ENCODE measurements at regions not wholly inside any gene's neighbourhood (a gene's known extent, or its start where the extent isn't known, plus 50 kb on each side); places are given as distances from the start of the nearest gene placed in this dataset.
"Not testable (repeated sequence)": the region's sequence is repeated elsewhere in the genome, so short reads cannot be mapped to it uniquely, and the experiment has no call there.

DNA sequence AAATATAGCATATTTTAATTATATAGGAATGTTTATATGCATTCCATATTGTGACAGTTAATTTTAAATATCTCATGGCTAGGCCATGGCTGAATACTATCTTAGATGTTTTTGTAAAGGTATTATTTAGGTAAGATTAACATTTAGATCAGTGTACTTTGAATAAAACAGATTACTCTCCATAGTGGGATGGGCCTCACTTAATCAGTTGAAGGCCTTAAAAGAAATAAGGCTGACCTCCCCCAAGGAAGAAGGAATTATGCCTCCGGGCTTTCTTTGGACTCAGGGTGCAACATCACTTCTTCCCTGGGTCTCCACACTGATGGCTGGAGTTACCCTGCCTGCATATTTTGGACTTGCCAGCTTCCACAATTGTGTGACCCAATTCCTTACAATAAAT, 113.4 kb downstream of the SEPTIN7 start:
- intact Hi-C loops (cut with DNase I); H3K36me3 ChIP-seq; H3K4me3 ChIP-seq; H3K4me1 ChIP-seq; DNase-seq; ATAC-seq; H3K27me3 ChIP-seq; H3K27ac ChIP-seq; H3K9me3 ChIP-seq: not testable (repeated sequence)

DNA sequence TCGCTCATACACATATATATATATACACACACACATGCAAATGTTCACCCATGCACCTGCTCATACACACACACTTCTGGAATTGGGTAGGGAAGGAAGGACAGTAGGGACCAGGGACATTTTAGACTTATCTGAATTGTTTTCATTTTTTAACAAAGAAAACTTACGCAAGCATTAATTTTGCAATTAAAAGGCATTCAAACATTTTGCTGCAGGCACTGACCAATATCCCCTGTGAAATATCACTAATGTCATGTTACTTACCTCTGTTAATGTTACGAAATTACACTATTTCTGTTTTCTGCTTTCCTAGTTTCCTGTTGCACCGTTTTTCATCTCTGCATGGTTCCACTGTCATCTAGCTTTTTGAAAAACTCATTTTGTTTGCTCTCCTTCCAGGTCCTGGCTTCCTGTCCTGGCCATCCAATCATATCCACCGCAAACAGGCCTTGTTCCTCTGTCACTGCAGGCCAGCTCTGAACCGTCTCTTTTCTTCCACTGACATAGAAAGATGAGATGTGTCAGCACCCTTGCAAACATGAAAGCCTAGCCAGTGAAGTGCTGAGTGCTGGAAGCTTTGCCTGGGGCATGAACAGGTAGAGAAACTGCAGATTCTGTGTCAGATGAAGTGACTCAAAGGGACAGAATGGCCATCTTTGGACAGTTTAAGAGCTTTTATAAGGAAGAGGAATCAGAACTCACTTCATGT, 114.5 kb downstream of the SEPTIN7 start:
- ATAC-seq; H3K27ac ChIP-seq; H3K9me3 ChIP-seq; DNase-seq; H3K36me3 ChIP-seq; H3K4me3 ChIP-seq; H3K4me1 ChIP-seq; H3K27me3 ChIP-seq; intact Hi-C loops (cut with DNase I): not testable (repeated sequence)

DNA sequence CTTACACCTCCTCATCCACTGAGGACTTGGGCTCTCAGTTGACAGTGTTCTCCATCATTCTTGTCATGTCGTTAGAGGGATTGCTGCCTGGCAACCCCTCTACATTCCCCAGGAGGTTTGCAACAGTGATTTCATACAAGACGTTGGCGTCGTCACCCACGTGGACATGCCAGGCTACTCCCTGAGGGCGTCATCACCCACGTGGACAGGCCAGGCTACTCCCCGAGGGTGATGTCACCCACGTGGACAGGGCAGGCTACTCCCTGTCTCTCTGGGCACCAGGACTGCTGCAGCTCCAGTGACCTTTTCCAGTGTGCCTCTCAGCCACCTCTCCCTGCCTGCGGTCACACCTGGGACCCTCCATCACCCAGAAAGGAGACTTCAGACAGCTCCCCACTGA, 117.4 kb downstream of the SEPTIN7 start:
- H3K27ac ChIP-seq; H3K9me3 ChIP-seq; intact Hi-C loops (cut with DNase I); H3K36me3 ChIP-seq; H3K27me3 ChIP-seq; ATAC-seq; DNase-seq; H3K4me1 ChIP-seq; H3K4me3 ChIP-seq: not testable (repeated sequence)

DNA sequence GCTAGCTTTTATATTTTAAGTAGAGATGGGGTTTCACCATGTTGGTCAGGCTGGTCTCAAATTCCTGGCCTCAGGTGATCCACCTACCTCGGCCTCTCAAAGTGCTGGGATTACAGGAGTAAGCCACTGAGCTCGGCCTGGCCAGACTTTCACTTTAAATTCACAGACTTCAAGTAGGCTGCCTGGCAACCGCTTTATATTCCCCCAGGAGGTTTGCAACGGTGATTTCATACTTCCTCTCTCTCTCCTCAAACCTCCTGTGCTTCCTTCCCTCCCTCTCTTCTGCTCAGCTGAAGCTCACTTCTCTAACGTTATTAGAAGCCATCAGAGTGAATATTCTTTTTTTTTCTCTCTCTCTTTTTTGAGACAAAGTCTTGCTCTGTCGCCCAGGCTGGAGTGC, 118.8 kb downstream of the SEPTIN7 start:
- intact Hi-C loops (cut with DNase I); ATAC-seq; H3K4me1 ChIP-seq; H3K27ac ChIP-seq; DNase-seq; H3K27me3 ChIP-seq; H3K36me3 ChIP-seq; H3K4me3 ChIP-seq; H3K9me3 ChIP-seq: not testable (repeated sequence)

DNA sequence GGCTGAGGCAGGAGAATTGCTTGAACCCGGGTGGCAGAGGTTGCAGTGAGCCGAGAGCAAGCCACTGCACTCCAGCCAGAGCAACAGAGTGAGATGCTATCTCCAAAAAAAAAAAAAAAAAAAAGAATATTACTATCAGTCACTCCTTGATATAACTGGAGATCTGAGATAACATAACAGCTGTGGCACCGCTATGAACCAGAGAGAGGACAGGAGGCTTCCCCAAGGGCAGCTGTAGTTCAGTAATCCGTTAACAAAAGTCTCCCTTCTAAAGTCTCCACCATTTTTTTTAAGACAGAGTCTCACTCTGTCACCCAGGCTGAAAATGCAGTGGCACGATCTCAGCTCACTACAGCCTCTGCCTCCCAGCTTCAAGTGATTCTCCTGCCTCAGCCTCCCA, 120.5 kb downstream of the SEPTIN7 start:
- intact Hi-C loops (cut with DNase I); H3K36me3 ChIP-seq; H3K4me1 ChIP-seq; H3K9me3 ChIP-seq; DNase-seq; H3K4me3 ChIP-seq; H3K27ac ChIP-seq; ATAC-seq; H3K27me3 ChIP-seq: not testable (repeated sequence)

DNA sequence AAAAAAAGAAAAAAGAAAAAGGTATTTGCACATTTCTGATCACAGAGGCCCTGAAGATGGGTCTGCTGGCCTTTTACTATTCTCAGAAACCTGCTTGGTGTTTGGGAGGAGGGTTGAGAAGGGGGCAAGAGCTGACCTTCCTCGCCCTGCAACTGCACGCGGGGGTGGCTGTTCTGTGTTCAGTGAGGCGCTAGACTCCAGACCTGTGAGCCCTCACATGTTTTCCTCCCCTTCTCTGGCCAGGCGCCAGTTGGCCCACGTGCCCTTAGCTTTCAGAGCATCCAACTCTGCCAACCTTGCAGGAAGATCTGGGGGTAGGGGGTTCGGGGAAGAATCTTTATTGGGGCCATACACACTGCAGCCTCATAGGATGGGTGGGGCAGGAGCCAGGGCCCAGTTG, 123.8 kb downstream of the SEPTIN7 start:
- H3K4me1 ChIP-seq; H3K36me3 ChIP-seq; H3K27ac ChIP-seq; H3K27me3 ChIP-seq; H3K9me3 ChIP-seq; ATAC-seq; H3K4me3 ChIP-seq; DNase-seq; intact Hi-C loops (cut with DNase I): not testable (repeated sequence)

DNA sequence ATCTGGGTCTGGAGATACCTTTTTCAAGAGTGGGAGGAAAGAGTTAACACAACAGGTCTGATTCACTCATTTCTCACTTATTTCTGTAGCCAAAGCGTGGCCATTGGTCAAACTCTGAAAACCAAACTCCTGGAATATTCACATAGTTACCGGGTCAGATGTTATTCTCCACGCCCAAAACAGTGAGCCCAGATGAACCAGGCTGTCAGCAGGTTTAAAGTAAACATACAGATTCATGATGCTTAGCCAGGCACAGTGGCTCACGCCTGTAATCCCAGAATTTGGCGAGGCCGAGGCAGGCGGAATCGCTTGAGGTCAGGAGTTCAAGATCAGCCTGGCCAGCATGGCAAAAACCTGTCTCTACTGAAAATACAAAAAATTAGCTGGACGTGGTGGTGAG, 126.1 kb downstream of the SEPTIN7 start:
- H3K4me3 ChIP-seq; H3K27ac ChIP-seq; H3K4me1 ChIP-seq; H3K27me3 ChIP-seq; intact Hi-C loops (cut with DNase I); H3K9me3 ChIP-seq; ATAC-seq; H3K36me3 ChIP-seq; DNase-seq: not testable (repeated sequence)

DNA sequence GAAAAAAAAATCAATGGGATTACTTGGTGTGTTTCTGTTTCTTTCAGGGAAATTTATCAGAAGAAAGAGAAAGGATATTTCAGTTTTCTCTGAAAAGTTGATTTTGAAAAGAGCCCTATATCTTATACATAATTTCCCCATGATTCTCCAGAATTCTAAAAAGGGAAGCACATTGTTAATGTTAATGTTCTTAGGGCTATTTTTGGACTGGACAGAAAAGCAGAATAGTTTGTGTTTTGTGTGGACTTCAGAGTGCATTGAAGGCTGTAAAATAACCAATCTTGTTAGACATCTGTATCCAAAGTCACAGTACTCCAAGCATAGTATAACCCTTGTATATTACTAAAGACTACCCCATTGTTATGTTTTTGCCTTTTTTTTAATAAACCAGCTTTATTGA, 130.3 kb downstream of the SEPTIN7 start:
- H3K36me3 ChIP-seq; H3K27me3 ChIP-seq; H3K4me3 ChIP-seq; intact Hi-C loops (cut with DNase I); H3K27ac ChIP-seq; DNase-seq; ATAC-seq; H3K4me1 ChIP-seq; H3K9me3 ChIP-seq: not testable (repeated sequence)

DNA sequence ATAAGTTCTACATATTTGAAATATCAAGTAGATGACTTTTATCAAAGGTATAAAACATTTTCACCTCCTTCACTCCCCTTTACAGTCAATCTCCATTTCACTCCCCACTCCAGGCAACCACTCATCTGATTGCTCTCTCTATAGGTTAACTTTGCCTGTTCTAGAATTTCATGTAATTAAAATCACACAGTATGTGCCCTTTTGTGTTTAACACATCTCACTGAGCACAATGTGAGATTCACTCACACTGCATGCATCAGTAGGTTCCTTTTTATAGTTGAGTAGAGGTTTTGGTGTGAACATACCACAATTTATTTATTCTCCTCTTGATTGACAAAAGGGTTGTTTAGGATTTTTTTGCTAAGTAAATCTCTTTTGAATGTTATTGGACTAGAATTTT, 130.7 kb downstream of the SEPTIN7 start:
- H3K9me3 ChIP-seq; H3K36me3 ChIP-seq; H3K27me3 ChIP-seq; DNase-seq; intact Hi-C loops (cut with DNase I); ATAC-seq; H3K27ac ChIP-seq; H3K4me3 ChIP-seq; H3K4me1 ChIP-seq: not testable (repeated sequence)

DNA sequence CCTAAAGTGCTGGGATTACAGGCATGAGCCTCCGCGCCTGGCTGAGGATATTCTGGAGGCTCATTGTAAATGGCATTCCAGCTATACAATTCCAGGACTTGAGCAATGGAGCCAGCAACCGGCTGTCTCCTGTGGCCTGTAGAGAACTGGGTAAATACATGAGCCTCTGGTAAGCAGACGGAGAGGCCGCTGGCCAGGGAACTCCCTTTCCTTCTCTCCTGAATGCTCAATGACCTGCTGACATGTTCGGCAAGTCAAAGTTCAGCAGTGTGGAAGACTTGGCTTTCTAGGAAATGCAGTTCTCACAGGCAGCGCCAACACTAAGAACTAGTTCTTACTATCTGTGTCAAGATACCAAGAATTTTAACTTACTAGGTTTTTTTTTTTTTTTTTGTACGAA, 139.8 kb downstream of the SEPTIN7 start:
- H3K36me3 ChIP-seq; H3K27me3 ChIP-seq; H3K4me3 ChIP-seq; ATAC-seq; DNase-seq; intact Hi-C loops (cut with DNase I); H3K4me1 ChIP-seq; H3K27ac ChIP-seq; H3K9me3 ChIP-seq: not testable (repeated sequence)

DNA sequence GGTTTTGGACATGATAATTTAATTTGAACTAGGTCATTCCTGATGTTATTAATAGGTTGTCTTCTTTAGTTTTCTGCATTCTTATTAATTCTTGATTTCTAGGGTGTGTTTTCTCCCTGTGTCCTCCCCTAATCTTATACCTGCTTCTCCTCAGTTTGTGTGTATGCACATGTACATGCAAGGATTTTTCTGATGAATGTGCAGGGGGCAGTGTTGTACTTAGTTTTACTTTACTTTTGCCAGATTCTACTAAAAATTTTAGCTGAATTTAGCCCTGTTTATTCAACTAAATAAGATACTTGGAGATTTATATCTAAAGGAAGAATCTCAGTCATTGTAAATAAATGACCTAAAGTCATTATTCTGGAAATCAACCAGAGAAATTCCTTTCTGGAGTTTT, 144.8 kb downstream of the SEPTIN7 start:
- H3K36me3 ChIP-seq; ATAC-seq; DNase-seq; H3K27me3 ChIP-seq; H3K27ac ChIP-seq; intact Hi-C loops (cut with DNase I); H3K4me1 ChIP-seq; H3K9me3 ChIP-seq; H3K4me3 ChIP-seq: not testable (repeated sequence)

DNA sequence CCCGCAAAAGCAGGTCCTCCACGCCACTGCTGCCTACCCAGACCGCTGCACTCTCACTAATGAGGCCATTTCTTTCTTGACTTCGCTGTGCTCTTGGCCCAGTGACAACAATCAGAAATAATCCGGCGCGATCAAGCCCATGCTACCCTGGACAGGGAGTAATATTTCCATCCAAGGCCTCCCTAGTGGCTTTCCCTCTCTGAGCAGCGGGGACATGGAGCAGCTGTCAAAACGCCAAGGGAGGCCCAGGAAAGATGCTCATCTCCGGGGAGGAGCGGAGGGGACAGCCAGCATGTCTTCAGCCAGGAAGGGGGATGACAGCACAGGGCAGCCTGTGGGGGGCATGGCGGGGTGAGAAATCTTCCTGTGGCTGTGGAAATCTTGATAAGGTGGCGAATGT, 154.9 kb downstream of the SEPTIN7 start:
- H3K36me3 ChIP-seq; H3K9me3 ChIP-seq; intact Hi-C loops (cut with DNase I); H3K27me3 ChIP-seq; H3K4me3 ChIP-seq; ATAC-seq; H3K4me1 ChIP-seq; H3K27ac ChIP-seq: not testable (repeated sequence)
- peak in 1 of 4 donors; percentile 39 for DNase-seq

DNA sequence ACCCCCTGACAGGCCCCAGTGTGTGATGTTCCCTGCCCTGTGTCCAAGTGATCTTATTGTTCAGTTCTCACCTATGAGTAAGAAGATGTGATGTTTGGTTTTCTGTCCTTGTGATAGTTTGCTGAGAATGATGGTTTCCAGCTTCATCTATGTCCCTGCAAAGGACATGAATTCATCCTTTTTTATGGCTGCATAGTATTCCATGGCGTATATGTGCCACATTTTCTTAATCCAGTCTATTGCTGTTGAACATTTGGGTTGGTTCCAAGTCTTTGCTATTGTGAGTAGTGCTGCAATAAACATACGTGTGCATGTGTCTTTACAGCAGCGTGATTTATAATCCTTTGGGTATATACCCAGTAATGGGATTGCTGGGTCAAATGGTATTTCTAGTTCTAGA, 156.1 kb downstream of the SEPTIN7 start:
- ATAC-seq; H3K27ac ChIP-seq; H3K4me1 ChIP-seq; H3K9me3 ChIP-seq; intact Hi-C loops (cut with DNase I); H3K4me3 ChIP-seq; DNase-seq; H3K27me3 ChIP-seq; H3K36me3 ChIP-seq: not testable (repeated sequence)

DNA sequence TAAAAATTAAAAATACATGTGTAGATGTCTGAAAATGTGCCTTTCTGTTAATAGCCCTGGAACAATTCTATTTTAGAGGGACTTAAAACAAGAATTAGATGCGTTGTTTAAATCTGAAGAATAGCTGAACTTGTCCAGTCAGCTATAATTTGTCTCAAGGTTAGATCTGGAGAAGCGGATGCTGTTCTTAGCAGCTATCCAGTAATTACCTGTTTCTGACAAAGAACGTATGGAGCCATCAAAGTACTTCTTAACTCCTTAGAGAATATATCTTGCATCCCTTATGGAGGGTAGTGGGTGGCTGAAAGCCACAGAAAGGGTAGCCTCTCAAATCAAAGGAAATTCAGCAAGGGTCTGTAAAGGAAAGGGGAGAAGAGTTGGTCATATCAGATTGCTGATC, 160.4 kb downstream of the SEPTIN7 start:
- intact Hi-C loops (cut with DNase I); ATAC-seq: not testable (repeated sequence)

More for the DNA sequence above, 160.4 kb downstream of the SEPTIN7 start:
- H3K36me3 ChIP-seq, H3K9me3 ChIP-seq, H3K27ac ChIP-seq, H3K4me1 ChIP-seq, H3K4me3 ChIP-seq, H3K27me3 ChIP-seq: not testable (repeated sequence)
- DNase-seq: peak in 1 of 4 donors; percentile 22

Data from left lung (tissue), 4 donors.